ENCODE measurements at regions not wholly inside any gene's neighbourhood (a gene's known extent, or its start where the extent isn't known, plus 50 kb on each side); places are given as distances from the start of the nearest gene placed in this dataset.
A peak's percentile ranks its signal among the peaks of the same experiment; 100 is the strongest.

GRCh38 chr1:99464738-99465137 is 181.2 kb upstream of the PALMD start:
- DNase-seq (ENCODE audit: low read depth), result no peak

DNA sequence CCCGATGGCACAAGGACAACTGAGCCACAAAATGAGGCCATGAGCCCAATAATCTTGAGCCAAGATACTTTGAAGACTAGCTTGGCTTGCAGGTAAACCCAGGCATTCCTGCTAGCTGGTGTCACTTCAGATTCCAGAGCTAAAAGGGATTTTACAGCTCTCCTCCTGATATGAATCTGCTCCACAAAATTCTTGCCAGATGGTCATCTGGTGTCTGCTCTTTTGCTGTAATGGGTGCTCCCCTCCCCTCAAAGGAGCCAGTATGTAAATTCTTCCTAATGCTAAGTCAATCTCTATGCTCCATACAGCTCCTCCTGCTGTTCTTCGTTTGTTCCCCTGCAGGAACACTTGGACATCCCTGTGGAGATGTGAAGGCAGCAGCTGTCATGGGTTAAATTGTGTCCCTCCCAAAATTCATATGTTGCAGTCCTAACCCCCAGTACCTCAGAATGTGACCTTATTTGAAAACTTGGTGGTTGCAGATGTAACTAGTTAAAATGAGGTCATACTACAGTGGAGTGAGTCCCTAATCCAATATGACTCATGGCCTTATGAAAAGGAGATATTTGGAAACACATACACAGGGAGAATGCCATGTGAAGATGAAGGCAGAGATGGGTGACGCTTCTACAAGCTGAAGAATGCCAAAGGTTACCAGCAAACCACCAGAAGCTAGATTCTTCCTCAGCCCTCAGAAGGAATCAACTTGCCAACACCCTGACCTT is 180.6 kb upstream of the PALMD start:
- no peak overlapping the region for H3K4me3 ChIP-seq (replicated peaks; ENCODE audit: low read depth, low read length)
- peak; percentile 44 for DNase-seq (ENCODE audit: low read depth)
- no peak for TF ChIP-seq CTCF (IDR thresholded peaks at IDR 0.05; ENCODE audit: low read length, missing control alignments)

More at GRCh38 chr1:99464738-99465137, 181.2 kb upstream of the PALMD start:
- no peak overlapping the region for H3K4me3 ChIP-seq (replicated peaks; ENCODE audit: low read depth, low read length)
- no peak for TF ChIP-seq CTCF (IDR thresholded peaks at IDR 0.05; ENCODE audit: low read length, missing control alignments)

DNA sequence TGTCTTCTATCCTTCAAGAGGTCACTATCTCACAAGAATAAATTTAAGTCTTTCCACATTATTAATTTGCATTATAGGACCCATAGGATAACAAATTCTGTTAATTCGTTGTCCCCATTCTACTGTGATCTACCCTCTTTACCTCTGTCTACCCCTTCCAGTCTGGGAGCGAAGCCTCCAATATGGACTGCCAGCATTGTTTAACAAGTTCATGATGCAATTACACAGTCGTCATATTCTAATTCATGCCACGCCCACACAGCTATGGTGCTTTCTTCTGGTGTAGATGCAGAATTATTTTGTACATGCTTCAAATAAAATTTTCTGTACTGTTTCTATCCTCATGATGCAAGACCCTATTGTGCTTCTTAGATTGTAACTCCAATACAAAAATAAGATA is 178.3 kb upstream of the PALMD start:
- TF ChIP-seq CTCF (IDR thresholded peaks at IDR 0.05; ENCODE audit: low read length, missing control alignments), result no peak
- H3K4me3 ChIP-seq (replicated peaks; ENCODE audit: low read depth, low read length), result no peak overlapping the region
- DNase-seq (ENCODE audit: low read depth), result no peak

DNA sequence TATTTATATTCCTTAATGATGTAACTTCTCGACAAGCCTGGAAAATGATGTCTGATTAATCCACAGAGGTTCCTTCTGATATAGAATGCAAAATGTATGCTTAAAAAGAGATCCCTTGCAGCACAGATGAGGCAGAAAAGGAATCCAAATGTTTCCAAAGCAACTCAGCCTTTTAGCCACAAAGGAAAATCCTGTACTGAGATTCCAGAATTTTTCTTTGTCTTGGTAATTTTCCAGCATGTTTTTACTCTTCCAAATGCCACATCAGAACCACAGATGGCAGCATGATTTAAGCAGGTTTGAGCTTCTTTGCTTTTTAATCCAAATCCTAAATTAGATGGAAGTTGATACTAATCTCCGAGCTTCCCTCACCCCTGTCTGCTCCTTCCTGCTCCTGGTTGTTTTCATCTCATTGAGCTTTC is 176.4 kb upstream of the PALMD start:
- no peak for DNase-seq (ENCODE audit: low read depth)
- no peak for TF ChIP-seq CTCF (IDR thresholded peaks at IDR 0.05; ENCODE audit: low read length, missing control alignments)
- H3K4me3 ChIP-seq (replicated peaks; ENCODE audit: low read depth, low read length), result no peak overlapping the region

GRCh38 chr1:99472893-99473292 is 173.0 kb upstream of the PALMD start:
- no peak for TF ChIP-seq CTCF (IDR thresholded peaks at IDR 0.05; ENCODE audit: low read length, missing control alignments)
- DNase-seq (ENCODE audit: low read depth), result no peak

GRCh38 chr1:99474350-99474893 is 171.5 kb upstream of the PALMD start:
- DNase-seq (ENCODE audit: low read depth), result no peak

More at GRCh38 chr1:99472893-99473292, 173.0 kb upstream of the PALMD start:
- H3K4me3 ChIP-seq (replicated peaks; ENCODE audit: low read depth, low read length), result no peak overlapping the region

More at GRCh38 chr1:99474350-99474893, 171.5 kb upstream of the PALMD start:
- no peak for TF ChIP-seq CTCF (IDR thresholded peaks at IDR 0.05; ENCODE audit: low read length, missing control alignments)
- H3K4me3 ChIP-seq (replicated peaks; ENCODE audit: low read depth, low read length), result no peak overlapping the region

All from fibroblast of pulmonary artery (primary cell).